ENCODE measurements at regions not wholly inside any gene's neighbourhood (a gene's known extent, or its start where the extent isn't known, plus 50 kb on each side); places are given as distances from the start of the nearest gene placed in this dataset.

GRCh38 chr9:113748135-113748534 lies 128.0 kb upstream of the ZNF618 start:
- Histone ChIP-seq H4K91ac (ENCODE audit: low read length) (no peak overlapping the region), H3K9ac (ENCODE audit: low read length) (no peak overlapping the region), H3K4ac (ENCODE audit: low read depth in 1 of 2, low read length in 2 of 2) (no peak overlapping the region), H2AK5ac (ENCODE audit: low read length, severe bottlenecking) (no peak overlapping the region), H3K27ac (ENCODE audit: low read length, poor library complexity, severe bottlenecking) (no peak overlapping the region), H3K14ac (ENCODE audit: low read length in 2 of 2) (no peak overlapping the region), H3K27me3 (ENCODE audit: control insufficient read depth in 1 of 2, insufficient read depth in 1 of 2, low read length in 2 of 2) (peaks cover 50 to 56% of the 10 kb centered on the region in 2 experiments), H2BK5ac (ENCODE audit: low read depth, low read length, poor library complexity, severe bottlenecking) (no peak overlapping the region), H2BK15ac (ENCODE audit: low read depth, poor library complexity, severe bottlenecking) (no peak overlapping the region), H2AFZ (ENCODE audit: low read depth, low read length) (no peak overlapping the region), H3K9me3 (ENCODE audit: control insufficient read depth, low read length) (peaks cover 63% of the 10 kb centered on the region), H3K4me3 (ENCODE audit: insufficient read depth in 1 of 2, low read depth in 1 of 2, low read length in 2 of 2) (no peak overlapping the region), H3K18ac (ENCODE audit: low read depth in 1 of 2, low read length in 2 of 2) (no peak overlapping the region), H3K23ac (ENCODE audit: low read length in 2 of 2) (no peak overlapping the region), H3K4me1 (ENCODE audit: control insufficient read depth, insufficient read depth, low read depth, low read length) (no peaks in the 10 kb centered on the region), H4K8ac (ENCODE audit: low read length) (no peak overlapping the region), H3K4me2 (ENCODE audit: low read length, poor library complexity, severe bottlenecking) (no peak overlapping the region), H3K36me3 (ENCODE audit: control insufficient read depth in 1 of 2, insufficient read depth in 2 of 2, low read depth in 1 of 2, low read length in 2 of 2) (no peaks in the 10 kb centered on the region), H2BK12ac (ENCODE audit: low read length in 2 of 2) (no peak overlapping the region), H3K79me1 (replicated peaks; ENCODE audit: low read length, poor library complexity, severe bottlenecking) (no peaks in the 10 kb centered on the region), H2BK120ac (ENCODE audit: low read depth, low read length) (no peak overlapping the region)
- DNase-seq, result no peak

GRCh38 chr9:113753398-113754119 lies 122.5 kb upstream of the ZNF618 start:
- Histone ChIP-seq H3K4me3 (ENCODE audit: insufficient read depth in 1 of 2, low read depth in 1 of 2, low read length in 2 of 2) (no peak overlapping the region), H2BK5ac (ENCODE audit: low read depth, low read length, poor library complexity, severe bottlenecking) (no peak overlapping the region), H2BK120ac (ENCODE audit: low read depth, low read length) (no peak overlapping the region), H3K36me3 (ENCODE audit: control insufficient read depth in 1 of 2, insufficient read depth in 2 of 2, low read depth in 1 of 2, low read length in 2 of 2) (no peaks in the 10 kb centered on the region), H3K27ac (ENCODE audit: low read length, poor library complexity, severe bottlenecking) (no peak overlapping the region), H2AK5ac (ENCODE audit: low read length, severe bottlenecking) (no peak overlapping the region), H3K23ac (ENCODE audit: low read length in 2 of 2) (no peak overlapping the region), H3K4ac (ENCODE audit: low read depth in 1 of 2, low read length in 2 of 2) (no peak overlapping the region), H3K14ac (ENCODE audit: low read length in 2 of 2) (no peak overlapping the region), H3K4me2 (ENCODE audit: low read length, poor library complexity, severe bottlenecking) (no peak overlapping the region), H3K18ac (ENCODE audit: low read depth in 1 of 2, low read length in 2 of 2) (no peak overlapping the region), H2BK12ac (ENCODE audit: low read length in 2 of 2) (no peak overlapping the region), H4K8ac (ENCODE audit: low read length) (no peak overlapping the region), H3K27me3 (ENCODE audit: control insufficient read depth in 1 of 2, insufficient read depth in 1 of 2, low read length in 2 of 2) (peaks cover 47 to 54% of the 10 kb centered on the region in 2 experiments), H3K9me3 (ENCODE audit: control insufficient read depth, low read length) (peaks cover 25% of the 10 kb centered on the region), H3K79me1 (replicated peaks; ENCODE audit: low read length, poor library complexity, severe bottlenecking) (no peaks in the 10 kb centered on the region), H2BK15ac (ENCODE audit: low read depth, poor library complexity, severe bottlenecking) (no peak overlapping the region), H3K4me1 (ENCODE audit: control insufficient read depth, insufficient read depth, low read depth, low read length) (no peaks in the 10 kb centered on the region), H2AFZ (ENCODE audit: low read depth, low read length) (no peak overlapping the region), H4K91ac (ENCODE audit: low read length) (no peak overlapping the region), H3K9ac (ENCODE audit: low read length) (no peak overlapping the region)
- no peak for DNase-seq
- WGBS, result 88% methylated on average over 7 of the region's 7 CpGs

- H3K4me1 ChIP-seq (ENCODE audit: control insufficient read depth, insufficient read depth, low read depth, low read length), result no peaks in the 10 kb centered on the region
These were observed 121.4 kb upstream of the ZNF618 start for GRCh38 chr9:113754739-113755138.

GRCh38 chr9:113755433-113755832 lies 120.7 kb upstream of the ZNF618 start:
- Histone ChIP-seq H2AFZ (ENCODE audit: low read depth, low read length) (no peak overlapping the region), H3K14ac (ENCODE audit: low read length in 2 of 2) (no peak overlapping the region), H3K79me1 (replicated peaks; ENCODE audit: low read length, poor library complexity, severe bottlenecking) (no peaks in the 10 kb centered on the region), H4K91ac (ENCODE audit: low read length) (no peak overlapping the region), H3K4me1 (ENCODE audit: control insufficient read depth, insufficient read depth, low read depth, low read length) (no peaks in the 10 kb centered on the region), H4K8ac (ENCODE audit: low read length) (no peak overlapping the region), H3K4me3 (ENCODE audit: insufficient read depth in 1 of 2, low read depth in 1 of 2, low read length in 2 of 2) (no peak overlapping the region), H2BK15ac (ENCODE audit: low read depth, poor library complexity, severe bottlenecking) (no peak overlapping the region), H3K23ac (ENCODE audit: low read length in 2 of 2) (no peak overlapping the region), H3K27ac (ENCODE audit: low read length, poor library complexity, severe bottlenecking) (no peak overlapping the region), H3K4me2 (ENCODE audit: low read length, poor library complexity, severe bottlenecking) (no peak overlapping the region), H3K9me3 (ENCODE audit: control insufficient read depth, low read length) (peaks cover 27% of the 10 kb centered on the region), H3K27me3 (ENCODE audit: control insufficient read depth in 1 of 2, insufficient read depth in 1 of 2, low read length in 2 of 2) (peaks cover 53 to 59% of the 10 kb centered on the region in 2 experiments), H2BK12ac (ENCODE audit: low read length in 2 of 2) (no peak overlapping the region), H2BK120ac (ENCODE audit: low read depth, low read length) (no peak overlapping the region), H3K9ac (ENCODE audit: low read length) (no peak overlapping the region), H3K36me3 (ENCODE audit: control insufficient read depth in 1 of 2, insufficient read depth in 2 of 2, low read depth in 1 of 2, low read length in 2 of 2) (no peaks in the 10 kb centered on the region), H2BK5ac (ENCODE audit: low read depth, low read length, poor library complexity, severe bottlenecking) (no peak overlapping the region), H2AK5ac (ENCODE audit: low read length, severe bottlenecking) (no peak overlapping the region), H3K4ac (ENCODE audit: low read depth in 1 of 2, low read length in 2 of 2) (no peak overlapping the region), H3K18ac (ENCODE audit: low read depth in 1 of 2, low read length in 2 of 2) (no peak overlapping the region)
- 78% methylated on average over 4 of the region's 4 CpGs for WGBS
- no peak for DNase-seq

More at GRCh38 chr9:113754739-113755138, 121.4 kb upstream of the ZNF618 start:
- Histone ChIP-seq H2AK5ac (ENCODE audit: low read length, severe bottlenecking) (no peak overlapping the region), H3K18ac (ENCODE audit: low read depth in 1 of 2, low read length in 2 of 2) (no peak overlapping the region), H3K23ac (ENCODE audit: low read length in 2 of 2) (no peak overlapping the region), H3K79me1 (replicated peaks; ENCODE audit: low read length, poor library complexity, severe bottlenecking) (no peaks in the 10 kb centered on the region), H3K27ac (ENCODE audit: low read length, poor library complexity, severe bottlenecking) (no peak overlapping the region), H2BK15ac (ENCODE audit: low read depth, poor library complexity, severe bottlenecking) (no peak overlapping the region), H2AFZ (ENCODE audit: low read depth, low read length) (no peak overlapping the region), H2BK5ac (ENCODE audit: low read depth, low read length, poor library complexity, severe bottlenecking) (no peak overlapping the region), H3K4ac (ENCODE audit: low read depth in 1 of 2, low read length in 2 of 2) (no peak overlapping the region), H3K9ac (ENCODE audit: low read length) (no peak overlapping the region), H3K4me3 (ENCODE audit: insufficient read depth in 1 of 2, low read depth in 1 of 2, low read length in 2 of 2) (no peak overlapping the region), H3K9me3 (ENCODE audit: control insufficient read depth, low read length) (peaks cover 25% of the 10 kb centered on the region), H2BK120ac (ENCODE audit: low read depth, low read length) (no peak overlapping the region), H3K14ac (ENCODE audit: low read length in 2 of 2) (no peak overlapping the region), H3K27me3 (ENCODE audit: control insufficient read depth in 1 of 2, insufficient read depth in 1 of 2, low read length in 2 of 2) (peaks cover 53 to 59% of the 10 kb centered on the region in 2 experiments), H4K91ac (ENCODE audit: low read length) (no peak overlapping the region), H3K4me2 (ENCODE audit: low read length, poor library complexity, severe bottlenecking) (no peak overlapping the region), H2BK12ac (ENCODE audit: low read length in 2 of 2) (no peak overlapping the region), H3K36me3 (ENCODE audit: control insufficient read depth in 1 of 2, insufficient read depth in 2 of 2, low read depth in 1 of 2, low read length in 2 of 2) (no peaks in the 10 kb centered on the region), H4K8ac (ENCODE audit: low read length) (no peak overlapping the region)
- no peak for DNase-seq
- 73% methylated on average over 1 of the region's 2 CpGs for WGBS

All from mesenchymal stem cell (in vitro differentiated cells and primary cell).